D721Med (cell line): ENCODE measurements at regions not wholly inside any gene's neighbourhood (a gene's known extent, or its start where the extent isn't known, plus 50 kb on each side); places are given as distances from the start of the nearest gene placed in this dataset.

ENCODE experiments used
- DNase-seq: peaks from one replicate; pipeline ENCODE4 v3.0.0; 2011; ENCODE audit warnings: low spot score; ENCODE audit not compliant: insufficient read length
- FAIRE-seq: peaks from 2 replicates; lab custom pipeline; 2011; peaks lifted over from hg19 to GRCh38; lab: Jason Lieb, UNC
- CTCF ChIP-seq: IDR thresholded peaks from 2 replicates; pipeline ENCODE4 v1.5.1; 2012; ENCODE audit warnings: mild to moderate bottlenecking, control low read depth; ENCODE audit not compliant: insufficient read depth; ENCODE audit errors: missing control alignments

GRCh38 chr12:97048421-97049035 lies 141.5 kb downstream of the NEDD1 start:
- no peak for TF ChIP-seq CTCF
- FAIRE-seq = no peak
- DNase-seq = no peak

- TF ChIP-seq CTCF = no peak
- FAIRE-seq = no peak
- DNase-seq = no peak
Measured at GRCh38 chr12:97050509-97050908, 143.5 kb downstream of the NEDD1 start.

- FAIRE-seq = no peak
- TF ChIP-seq CTCF = no peak
- DNase-seq = no peak
Measured at GRCh38 chr12:97051341-97051740, 144.3 kb downstream of the NEDD1 start.

GRCh38 chr12:97061171-97061570 lies 154.1 kb downstream of the NEDD1 start:
- no peak for FAIRE-seq
- DNase-seq = no peak
- no peak for TF ChIP-seq CTCF

- FAIRE-seq = no peak
- TF ChIP-seq CTCF = no peak
- no peak for DNase-seq
Measured at GRCh38 chr12:97063292-97063935, 156.4 kb downstream of the NEDD1 start.

- FAIRE-seq (no peak), DNase-seq (no peak)
- TF ChIP-seq CTCF = no peak
Measured at GRCh38 chr12:97075161-97075933, 168.3 kb downstream of the NEDD1 start.
